SW480 (cell line): ENCODE measurements at regions not wholly inside any gene's neighbourhood (a gene's known extent, or its start where the extent isn't known, plus 50 kb on each side); places are given as distances from the start of the nearest gene placed in this dataset.
A peak's percentile ranks its signal among the peaks of the same experiment; 100 is the strongest.

ENCODE experiments used
- DNase-seq: peaks from one replicate; pipeline ENCODE4 v3.0.0-alpha.2; 2016; ENCODE audit warnings: low spot score

- DNase-seq = no peak
Measured at GRCh38 chr6:14610141-14610540, 492.6 kb downstream of the CD83 start.

- DNase-seq = no peak
Measured at GRCh38 chr6:14612016-14612980, 494.7 kb downstream of the CD83 start.

GRCh38 chr6:14614631-14615030 lies 497.1 kb downstream of the CD83 start:
- no peak for DNase-seq

GRCh38 chr6:14616656-14617055 lies 499.1 kb downstream of the CD83 start:
- DNase-seq = no peak

- DNase-seq = no peak
Measured at GRCh38 chr6:14618759-14619418, 501.3 kb downstream of the CD83 start.

GRCh38 chr6:14619419-14619781 lies 501.8 kb downstream of the CD83 start:
- DNase-seq = no peak

- no peak for DNase-seq
Measured at GRCh38 chr6:14620522-14620921, 502.9 kb downstream of the CD83 start.

- peak; percentile 49 for DNase-seq
Measured at GRCh38 chr6:14621518-14621917, 503.9 kb downstream of the CD83 start.

GRCh38 chr6:14622085-14622484 lies 504.5 kb downstream of the CD83 start:
- DNase-seq = peak; percentile 95

GRCh38 chr6:14622909-14623505 lies 505.4 kb downstream of the CD83 start:
- DNase-seq = no peak

- DNase-seq = no peak
Measured at GRCh38 chr6:14625173-14625895, 507.8 kb downstream of the CD83 start.

GRCh38 chr6:14626556-14626955 lies 509.0 kb downstream of the CD83 start:
- no peak for DNase-seq

GRCh38 chr6:14630016-14630415 lies 512.4 kb downstream of the CD83 start:
- DNase-seq = no peak

- DNase-seq = no peak
Measured at GRCh38 chr6:14633479-14633878, 515.9 kb downstream of the CD83 start.

GRCh38 chr6:14634072-14634471 lies 516.5 kb downstream of the CD83 start:
- no peak for DNase-seq

GRCh38 chr6:14635195-14635594 lies 517.6 kb downstream of the CD83 start:
- no peak for DNase-seq

GRCh38 chr6:14635934-14636591 lies 518.5 kb downstream of the CD83 start:
- DNase-seq = no peak

- no peak for DNase-seq
Measured at GRCh38 chr6:14638435-14638905, 520.9 kb downstream of the CD83 start.

- peak; percentile 8 for DNase-seq
Measured at GRCh38 chr6:14638906-14639761, 521.6 kb downstream of the CD83 start.

GRCh38 chr6:14639983-14640599 lies 522.5 kb downstream of the CD83 start:
- DNase-seq = no peak
